ENCODE measurements at regions not wholly inside any gene's neighbourhood (a gene's known extent, or its start where the extent isn't known, plus 50 kb on each side); places are given as distances from the start of the nearest gene placed in this dataset.

DNA sequence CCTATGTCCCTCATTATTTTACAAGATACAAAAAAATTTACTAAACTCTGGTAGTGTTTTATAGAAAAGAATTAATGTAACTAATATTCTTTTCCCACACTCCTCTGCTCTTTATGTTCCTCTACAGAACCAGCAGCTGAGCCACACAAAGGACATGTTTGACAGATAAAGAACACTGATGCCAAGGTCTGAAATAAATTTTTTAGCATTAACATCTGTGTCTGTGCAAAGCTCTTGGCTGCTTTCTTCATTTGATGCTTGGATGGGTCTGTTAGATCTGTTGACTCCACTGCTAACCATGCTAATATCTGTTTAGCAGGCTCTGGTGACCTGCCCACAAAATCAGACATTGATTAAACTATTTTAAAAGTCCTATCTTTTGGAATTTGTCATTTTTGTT lies 2363.8 kb downstream of the PCDH9 start:
- no peak for DNase-seq

DNA sequence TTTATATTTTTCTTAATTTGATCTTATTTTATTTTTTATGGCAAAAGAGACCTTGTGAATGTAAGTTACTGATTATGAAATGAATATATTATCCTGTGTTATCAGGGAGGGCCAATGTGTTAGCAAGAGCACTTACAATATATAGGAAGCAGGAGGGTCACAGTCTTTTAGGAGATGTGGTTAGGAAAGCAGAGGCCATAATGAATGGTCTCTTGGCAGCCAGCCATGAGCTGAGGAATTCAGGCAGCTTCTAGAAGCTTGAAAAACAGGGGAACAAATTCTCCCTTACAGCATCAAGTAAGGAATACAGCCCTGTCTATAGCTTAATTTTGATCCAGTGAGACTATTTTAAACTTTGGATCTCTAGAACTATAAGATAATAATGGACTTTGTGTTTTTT lies 2374.6 kb downstream of the PCDH9 start:
- DNase-seq = no peak

DNA sequence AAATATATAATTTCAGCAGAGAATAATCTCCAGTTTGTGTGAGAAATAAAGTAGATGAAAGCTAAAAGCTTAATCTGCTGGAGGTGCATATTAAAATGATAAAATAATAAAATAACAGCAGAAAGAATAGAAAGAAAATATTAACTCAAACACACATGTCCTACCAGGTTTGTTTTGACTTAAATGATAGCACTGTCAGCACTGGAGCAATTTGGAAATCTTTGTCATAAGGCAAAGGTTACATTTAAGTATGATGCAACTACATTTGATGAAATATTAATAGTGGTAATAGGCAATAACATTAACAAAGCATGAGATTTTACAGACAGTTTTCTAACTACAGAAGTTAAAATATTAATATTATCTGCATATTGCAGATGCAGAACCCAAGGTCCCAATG lies 2380.1 kb downstream of the PCDH9 start:
- DNase-seq = no peak

DNA sequence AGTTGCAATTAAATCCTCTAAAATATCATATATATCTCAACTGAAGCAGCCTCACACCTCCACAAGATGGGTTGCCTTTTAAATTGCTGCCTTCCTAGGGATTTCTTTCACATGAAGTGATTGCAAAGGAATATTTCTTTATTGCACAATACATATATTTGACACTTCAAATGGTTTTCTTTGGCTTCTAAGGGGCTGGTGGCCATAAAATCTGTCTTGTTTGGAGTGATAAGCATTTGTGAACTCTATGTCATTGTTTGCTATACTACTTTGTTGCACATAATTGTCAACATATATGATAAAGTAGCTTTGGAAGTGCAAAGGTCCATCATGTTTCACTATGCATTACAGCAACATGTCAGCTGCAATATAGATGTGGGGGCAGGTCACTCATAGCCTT lies 2380.9 kb downstream of the PCDH9 start:
- DNase-seq = no peak

DNA sequence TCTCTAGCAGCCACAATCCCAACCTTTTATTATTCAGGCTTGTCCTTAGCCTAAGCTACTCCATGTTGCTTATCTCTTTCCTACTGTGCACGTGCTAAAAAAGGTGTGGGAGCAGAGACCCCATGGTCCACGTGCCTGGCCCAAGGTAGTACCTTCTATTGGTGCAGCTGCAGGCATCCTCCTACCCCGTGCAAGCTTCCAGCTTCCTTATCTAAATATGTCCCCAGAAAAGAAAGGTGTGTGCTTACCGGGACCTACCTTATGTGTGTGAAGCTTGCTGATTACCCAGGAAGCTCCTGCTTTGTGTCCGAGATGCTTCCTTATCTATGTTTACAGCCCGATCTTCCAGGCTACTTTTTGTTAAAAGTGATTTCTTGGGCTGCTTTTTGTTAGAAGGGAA lies 2382.4 kb downstream of the PCDH9 start:
- DNase-seq = no peak

DNA sequence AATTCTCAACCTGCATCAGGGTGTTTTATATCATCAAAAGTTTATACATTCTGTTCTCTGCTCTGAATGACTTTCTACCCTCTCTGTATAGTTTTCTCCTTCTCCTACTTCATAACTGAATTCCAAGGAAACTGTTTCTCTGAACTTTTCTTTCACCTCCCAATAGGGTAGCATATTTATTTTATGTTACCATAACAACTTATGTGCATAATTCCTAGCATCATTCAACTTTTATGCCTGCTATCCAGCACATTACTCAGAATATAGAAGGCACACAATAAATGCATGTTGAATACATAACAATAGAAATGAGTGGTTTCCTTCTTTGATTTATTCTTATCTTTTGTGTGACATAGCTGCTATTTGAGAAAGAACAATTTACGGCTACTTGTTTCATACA lies 2385.0 kb downstream of the PCDH9 start:
- no peak for DNase-seq

DNA sequence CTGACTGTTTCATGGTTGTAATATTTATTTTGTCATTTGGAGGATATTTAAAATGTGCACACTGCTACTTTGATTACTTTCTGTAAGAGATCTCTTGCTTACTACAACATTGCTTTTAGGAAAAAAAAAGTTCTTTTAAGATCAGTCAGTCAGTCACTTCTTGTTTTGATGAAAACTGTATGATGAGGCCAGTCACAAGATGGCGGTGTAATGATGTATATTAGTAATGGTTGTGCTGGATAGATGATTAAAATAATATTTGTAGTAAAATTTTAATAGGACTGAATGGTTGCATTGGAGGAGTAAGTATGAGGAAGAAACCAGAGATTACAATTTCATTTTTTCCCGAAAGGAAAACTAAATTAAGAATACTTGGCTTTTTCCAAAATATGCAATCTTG lies 2411.1 kb downstream of the PCDH9 start:
- DNase-seq = no peak

DNA sequence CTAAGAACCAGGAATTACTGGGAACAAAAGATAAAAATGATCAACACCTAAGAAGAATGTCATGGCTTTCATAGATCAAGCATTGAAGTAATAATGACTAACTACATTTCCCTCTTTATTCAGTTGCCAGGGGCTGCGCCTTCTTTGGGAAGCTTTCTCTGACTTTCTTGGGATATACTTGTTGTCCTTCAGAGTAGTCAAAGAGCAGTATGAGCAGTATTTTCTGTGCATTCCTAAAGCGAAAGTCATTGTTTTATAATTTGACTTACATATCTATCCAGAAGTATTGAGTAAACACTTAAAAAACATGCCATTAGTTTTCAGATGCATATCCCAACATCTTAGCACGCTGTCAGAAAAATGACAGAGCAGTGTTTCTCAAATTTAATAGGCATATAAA lies 2412.4 kb downstream of the PCDH9 start:
- DNase-seq = no peak

DNA sequence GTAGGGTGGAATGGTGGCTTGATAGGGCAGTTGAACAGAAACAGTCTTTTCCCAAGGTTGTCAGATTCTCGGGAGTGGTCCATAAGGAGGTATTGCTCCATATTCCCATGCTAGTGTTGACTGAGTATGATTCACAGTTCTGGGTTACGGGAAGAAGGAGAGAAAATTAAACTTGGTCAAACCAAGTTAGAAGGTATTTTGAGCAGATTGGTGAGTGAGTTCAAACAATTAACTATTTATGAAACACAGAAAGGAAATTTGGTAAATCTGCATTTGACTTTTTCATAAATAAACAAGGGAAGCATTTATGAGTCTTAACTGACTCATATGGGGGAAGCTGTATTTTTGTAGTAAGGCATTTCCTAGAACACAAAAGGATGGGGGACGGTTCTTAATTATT lies 2419.4 kb downstream of the PCDH9 start:
- DNase-seq = no peak

DNA sequence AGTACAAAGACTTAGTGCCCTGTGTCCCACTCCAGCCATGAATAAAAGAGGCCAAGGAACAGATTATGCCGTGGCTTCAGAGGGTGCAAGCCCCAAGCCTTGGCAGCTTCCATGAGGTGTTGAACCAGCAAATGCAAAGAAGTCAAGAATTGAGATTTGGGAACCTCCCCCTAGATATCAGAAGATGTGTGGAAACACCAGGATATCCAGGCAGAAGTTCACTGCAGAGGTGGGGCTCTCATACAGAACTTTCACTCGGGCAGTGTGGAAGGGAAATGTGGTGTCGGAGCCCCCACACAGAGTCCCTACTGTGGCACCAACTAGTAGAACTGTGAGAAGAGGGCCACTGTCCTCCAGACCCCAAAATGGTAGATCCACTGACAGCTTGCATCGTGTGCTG lies 2421.4 kb downstream of the PCDH9 start:
- DNase-seq = no peak

DNA sequence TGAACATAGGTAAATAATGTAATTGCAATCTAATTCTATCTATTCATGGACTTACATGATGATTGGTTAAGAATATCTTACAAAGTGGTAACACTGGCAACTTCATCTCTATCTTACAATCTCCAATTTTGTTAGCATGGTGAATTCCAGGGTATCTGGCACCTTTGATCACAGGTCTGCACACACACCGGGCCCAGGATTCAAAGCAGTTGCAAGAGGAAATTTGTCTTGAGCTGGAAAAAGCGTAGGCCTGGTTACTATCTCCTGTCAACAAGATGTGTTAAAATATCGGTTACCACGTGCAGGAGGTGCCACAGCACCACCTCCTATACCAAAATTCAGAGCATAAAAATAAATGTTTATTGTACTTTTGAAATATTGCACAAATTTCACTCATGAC lies 2428.4 kb downstream of the PCDH9 start:
- no peak for DNase-seq

DNA sequence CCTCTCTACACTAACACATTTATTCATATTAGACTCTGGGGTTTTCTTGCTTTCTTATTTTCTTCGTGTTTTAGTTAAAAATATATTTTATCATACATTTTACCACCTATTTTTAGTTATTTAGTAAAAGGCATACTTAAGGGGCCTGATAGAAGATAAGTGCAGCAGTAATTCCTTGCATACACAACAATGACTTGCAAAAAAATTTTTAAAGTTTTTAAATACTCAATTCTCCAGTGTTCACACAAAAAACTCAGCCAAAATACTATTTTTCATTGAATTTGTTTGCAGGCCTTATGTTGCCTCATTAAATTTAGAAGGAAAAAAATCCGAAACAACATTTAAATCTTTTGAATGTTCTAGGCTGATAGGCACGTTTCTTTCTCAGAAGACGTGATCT lies 2431.7 kb downstream of the PCDH9 start:
- no peak for DNase-seq

DNA sequence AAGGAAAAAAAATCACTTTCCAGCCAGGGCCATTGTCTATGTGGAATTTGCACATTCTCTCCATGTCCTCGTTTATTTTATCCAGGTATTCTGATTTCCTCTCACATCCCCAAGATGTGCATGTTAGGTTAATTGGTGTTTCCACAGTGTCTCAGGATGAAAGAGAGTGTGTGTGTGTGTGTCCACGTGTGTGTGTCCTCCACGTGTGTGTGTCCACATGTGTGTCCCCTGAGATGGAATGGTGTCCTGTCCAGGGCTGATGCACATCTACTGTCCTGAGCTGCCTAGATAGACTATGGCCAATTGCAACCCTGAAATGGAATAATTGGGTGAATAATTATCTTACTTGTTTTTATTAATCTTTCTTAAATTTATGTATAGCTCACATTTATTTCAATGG lies 2436.5 kb downstream of the PCDH9 start:
- DNase-seq = no peak

DNA sequence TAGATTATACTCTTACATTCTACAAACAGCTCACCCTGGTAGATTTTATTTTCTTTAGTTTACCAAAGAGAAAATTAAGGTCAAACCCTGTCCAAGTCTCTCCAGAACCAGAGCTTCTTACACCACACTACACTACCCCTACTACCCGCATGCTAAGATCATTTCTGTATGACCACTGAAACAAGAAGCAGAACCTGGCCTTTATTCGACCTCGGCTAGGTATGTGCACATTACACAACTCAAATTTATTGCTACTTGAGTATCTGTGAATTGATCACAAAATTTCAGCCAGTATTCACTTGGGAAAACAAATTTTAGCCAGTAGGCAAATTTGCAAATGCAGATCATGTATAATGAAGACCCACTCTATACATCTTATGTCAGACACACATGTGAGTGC lies 2437.0 kb downstream of the PCDH9 start:
- no peak for DNase-seq

DNA sequence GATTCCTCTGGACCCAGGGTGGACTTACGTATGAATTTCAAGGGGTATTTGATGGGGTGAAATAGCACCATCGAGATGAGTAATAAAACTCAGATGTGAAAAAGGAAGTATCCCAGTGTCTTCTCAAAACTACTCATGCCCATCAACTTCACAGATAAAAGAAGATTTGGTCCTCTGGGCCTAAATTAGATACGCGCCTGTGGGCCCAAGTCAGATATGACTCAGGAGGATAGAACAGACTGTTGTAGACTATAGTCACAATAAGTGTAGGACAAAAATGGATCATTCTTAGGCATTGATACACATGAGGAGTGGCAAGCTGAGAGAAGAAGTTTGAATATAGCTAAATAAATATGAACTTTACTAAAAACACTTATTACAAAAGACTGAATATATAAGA lies 2438.8 kb downstream of the PCDH9 start:
- no peak for DNase-seq

DNA sequence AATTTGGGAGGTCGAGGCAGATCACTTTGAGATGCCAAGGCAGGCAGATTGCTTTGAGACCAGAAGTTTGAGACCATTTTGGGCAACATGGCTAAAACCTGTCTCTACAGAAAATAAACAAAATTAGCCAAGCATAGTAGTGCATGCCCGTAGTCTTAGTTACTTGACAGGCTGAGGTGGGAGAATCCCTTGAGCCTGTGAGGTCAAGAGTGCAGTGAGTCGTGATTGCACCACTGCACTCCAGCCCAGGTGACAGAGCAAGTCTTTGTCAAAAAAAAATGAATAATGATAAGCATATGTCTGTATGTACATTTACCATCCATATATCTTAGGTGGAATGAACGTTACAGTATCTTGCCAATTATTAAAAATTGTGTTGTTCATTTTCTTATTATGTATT lies 2447.7 kb downstream of the PCDH9 start:
- no peak for DNase-seq

DNA sequence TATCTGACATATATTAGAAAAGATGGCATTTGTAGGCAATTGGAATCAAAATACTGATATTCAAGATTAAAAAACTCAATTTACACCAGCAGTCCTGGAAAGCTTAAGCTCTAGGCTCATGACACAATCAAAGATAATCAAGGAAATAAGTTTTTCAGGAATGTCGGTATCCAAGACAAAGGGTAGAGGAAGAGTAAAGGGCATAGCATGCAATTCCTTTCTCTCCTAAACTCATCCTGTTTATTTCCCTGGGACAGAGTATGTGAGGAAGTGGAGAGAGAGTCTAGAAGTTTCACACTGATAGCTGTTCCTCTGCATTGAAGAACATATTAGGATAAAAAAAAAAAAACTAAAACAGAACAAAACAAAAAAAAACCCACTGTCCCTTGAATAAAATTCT lies 2452.1 kb downstream of the PCDH9 start:
- no peak for DNase-seq

DNA sequence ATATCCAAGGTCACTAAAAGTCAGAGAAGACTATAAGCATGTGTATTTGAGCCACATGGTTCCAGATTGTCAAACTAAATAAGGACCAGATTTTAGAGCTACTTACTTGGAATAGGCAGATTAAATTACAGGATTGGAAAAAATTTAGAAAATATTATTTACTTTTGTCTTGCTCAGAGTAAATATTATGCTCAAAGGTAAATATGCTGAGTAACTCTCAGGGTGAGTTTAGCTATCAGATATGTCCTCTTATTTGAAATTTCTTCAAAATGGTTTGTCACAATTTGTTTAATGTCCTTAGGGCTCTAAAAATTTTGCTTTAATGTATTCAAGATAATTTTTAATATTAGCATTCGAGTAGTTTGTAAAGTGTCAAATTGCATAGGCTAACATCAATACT lies 2455.2 kb downstream of the PCDH9 start:
- no peak for DNase-seq

DNA sequence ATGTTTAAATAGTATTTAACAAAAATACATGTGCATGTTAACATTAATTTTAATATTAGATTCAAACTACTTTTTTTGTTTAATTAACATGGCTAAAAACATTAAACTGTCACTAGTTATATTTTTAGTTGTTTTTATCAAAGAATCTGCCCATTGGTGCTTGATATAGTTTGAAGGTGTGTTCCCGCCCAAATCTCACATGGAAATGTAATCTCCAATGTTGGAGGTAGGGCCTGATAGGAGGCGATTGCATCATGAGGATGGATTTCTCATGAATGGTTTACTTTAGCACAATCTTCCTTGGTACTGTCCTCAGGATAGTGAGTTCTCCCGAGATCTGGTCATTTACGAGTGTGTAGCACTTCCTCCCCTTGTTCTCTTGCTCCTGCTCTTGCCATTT lies 2459.4 kb downstream of the PCDH9 start:
- DNase-seq = no peak

DNA sequence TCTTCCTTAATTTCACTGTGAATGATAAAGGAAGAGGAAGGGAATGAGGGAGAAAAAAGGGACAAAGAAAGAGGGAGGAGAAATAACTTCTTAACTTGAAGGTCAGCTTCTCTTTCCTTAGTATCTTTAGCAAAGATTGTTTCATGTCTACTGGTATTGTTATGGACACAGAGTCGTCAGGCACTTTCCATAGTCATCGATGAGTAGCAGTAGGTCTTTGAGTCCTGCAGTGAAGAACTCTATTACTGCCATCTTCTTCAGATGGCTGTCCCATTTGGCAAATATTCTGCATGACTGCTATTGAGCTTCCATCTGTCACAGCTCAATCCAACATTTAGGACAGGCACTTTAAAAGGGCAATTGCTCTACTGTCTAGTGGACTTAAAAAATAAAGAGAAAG lies 2463.1 kb downstream of the PCDH9 start:
- no peak for DNase-seq

DNA sequence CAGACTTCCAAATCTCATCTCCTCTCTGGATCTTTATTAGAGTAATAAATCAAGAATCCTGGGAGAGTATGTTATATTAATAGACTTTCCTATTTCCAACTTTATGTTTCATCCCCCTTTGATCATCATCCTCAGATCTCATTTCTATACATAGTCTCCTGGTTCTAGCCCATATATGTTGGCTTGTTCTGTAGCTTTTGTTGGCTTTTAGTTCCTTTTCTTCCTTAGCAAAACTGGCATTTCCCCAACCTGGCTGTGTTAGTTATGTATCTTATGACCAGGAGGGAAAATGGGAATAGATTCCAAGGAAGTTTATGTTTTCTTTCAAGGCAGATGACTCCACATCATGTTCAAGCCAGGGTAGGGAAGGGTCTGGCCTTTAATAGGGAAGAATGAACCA lies 2464.5 kb downstream of the PCDH9 start:
- DNase-seq = no peak

DNA sequence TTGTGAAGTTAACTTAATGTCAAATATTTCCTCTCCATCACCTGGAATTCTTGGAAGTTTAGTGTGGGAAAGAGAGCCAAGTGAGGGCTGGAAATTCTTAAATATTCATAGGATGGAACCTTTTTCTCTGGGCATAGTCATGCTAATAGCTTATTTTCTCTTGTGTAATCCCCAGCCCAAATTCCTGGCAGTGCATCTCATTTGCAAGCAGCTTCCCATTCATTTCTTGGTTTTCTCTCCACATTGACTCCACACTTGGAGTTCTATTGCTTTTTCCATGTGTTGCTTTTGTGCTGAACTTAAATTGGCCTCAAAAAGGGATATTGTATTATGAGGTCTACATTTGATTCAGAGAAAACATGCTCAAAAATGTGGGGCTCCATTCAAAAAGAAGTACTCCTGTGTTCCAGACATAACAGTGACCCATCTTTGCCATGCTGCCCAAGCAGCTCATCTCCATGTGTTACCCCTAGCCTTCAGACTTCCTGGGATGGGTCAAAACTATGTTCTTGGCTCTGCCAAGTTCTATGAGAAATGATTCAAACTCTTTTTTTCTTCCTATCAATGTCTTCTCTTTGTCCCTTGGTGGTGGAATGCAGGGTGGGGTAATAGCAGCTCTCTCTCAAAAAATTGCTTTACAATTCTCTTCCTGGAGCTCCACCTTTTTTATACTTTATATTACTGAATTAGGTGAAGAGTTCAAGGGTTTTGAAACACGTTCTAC lies 2471.5 kb downstream of the PCDH9 start:
- no peak for DNase-seq

DNA sequence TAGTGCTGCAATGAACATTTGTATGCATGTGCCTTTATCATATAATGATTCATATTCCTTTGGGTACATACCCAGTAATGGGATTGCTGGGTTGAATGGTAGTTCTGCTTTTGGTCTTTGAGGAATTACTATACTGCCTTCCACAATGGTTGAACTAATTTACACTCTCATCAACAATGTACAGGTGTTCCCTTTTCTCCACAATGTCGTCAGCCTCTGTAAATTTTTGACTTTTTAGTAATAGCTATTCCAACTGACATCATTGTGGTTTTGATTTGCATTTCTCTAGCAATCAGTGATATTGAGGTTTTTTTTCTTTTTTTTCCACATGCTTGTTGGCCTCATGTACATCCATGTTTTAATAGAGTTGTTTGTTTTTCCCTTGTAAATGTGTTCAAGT lies 2473.5 kb downstream of the PCDH9 start:
- no peak for DNase-seq

DNA sequence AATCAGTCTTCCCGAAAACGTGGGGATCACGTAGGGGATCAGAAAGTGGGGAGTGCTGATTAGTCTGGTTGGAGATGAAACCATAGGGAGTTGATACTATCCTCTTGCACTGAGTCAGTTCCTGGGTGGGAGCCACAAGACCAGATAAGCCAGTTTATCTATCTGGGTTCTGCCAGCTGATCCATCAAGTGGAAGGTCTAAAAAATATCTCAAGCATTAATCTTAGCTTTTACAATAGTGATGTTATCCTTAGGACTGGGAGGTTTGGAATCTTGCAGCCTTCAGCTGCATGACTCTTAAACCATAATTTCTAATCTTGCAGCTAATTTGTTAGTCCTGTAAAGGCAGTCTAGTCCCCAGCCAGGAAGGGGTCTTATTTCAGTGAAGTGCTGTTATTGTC lies 2474.2 kb downstream of the PCDH9 start:
- no peak for DNase-seq

DNA sequence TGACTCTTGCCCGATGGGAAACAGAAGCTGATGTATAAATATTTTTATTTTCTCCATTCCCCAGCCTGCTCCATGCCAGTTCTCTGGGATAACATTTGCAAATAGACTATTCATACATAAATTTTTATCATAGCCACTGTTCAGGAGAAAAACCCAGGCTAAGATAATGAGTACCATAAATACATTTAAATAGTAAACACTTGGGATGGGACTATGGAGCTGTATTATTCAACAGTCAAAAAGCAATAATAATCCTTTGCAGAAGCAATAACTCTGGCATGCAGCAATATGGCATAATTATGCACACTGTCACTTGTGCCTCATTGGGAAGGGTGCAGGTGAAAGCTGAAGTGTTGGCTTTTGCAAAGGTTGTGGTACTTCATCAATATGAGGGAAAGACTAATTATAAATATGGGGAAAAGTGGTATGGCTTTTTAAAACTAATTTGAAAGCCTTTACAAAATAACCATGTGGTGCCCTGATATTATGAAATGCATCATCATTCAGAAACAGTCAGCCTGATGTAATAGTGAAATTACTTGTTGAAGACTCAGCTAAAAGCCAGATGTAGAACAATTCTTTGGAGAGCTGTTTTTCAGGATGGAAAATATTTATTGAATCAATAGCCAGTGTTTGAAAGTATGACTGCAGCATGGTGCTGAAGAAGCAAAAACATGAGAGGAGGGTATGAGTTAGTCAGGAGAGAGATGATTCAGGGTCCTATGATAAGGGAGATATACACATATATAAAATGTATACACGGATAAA lies 2476.7 kb downstream of the PCDH9 start:
- DNase-seq = no peak

Measured in T-helper 1 cell (primary cell).